ENCODE measurements at regions not wholly inside any gene's neighbourhood (a gene's known extent, or its start where the extent isn't known, plus 50 kb on each side); places are given as distances from the start of the nearest gene placed in this dataset.
A peak's percentile ranks its signal among the peaks of the same experiment; 100 is the strongest.
"Not testable (repeated sequence)": the region's sequence is repeated elsewhere in the genome, so short reads cannot be mapped to it uniquely, and the experiment has no call there.

DNA sequence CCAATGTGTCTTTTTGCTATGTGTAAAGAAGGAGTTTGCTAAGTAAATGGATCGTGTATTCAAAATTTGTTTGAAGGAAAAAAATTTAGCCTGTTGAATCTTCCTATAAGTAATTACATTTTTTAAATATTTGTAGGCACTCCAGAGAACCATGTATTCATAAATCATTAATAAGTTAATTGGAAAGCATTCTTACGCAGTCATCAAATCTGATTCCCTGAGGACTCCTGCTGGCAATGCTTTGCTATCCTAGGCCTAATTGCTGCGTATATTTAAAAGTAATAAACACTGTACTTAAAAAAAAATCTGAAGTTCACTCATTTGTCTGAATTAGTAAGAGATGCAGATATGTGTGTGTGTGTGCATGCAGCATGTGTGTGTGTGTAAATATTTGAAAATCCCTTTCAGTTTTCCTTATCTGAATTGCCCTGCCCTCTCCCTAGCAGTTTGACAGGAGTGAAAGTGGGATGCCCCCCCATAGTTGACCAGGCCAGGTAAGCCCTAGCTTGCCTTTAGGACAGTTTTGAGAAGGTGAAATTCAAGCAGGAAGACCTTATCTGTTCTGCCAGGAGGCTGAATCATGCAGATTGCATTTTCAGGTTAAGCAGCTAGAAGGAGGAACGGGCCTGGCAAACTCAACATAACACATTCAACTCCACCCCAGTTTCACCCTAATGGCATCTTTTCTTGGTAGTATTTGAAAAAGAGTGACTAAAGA lies 81.2 kb upstream of the DNAH5 start:
- ATAC-seq (peak; percentile 44 to 73 (median 64)), DNase-seq (no peak)
- no peaks in the 10 kb centered on the region for H3K36me3 ChIP-seq
- no peaks in the 10 kb centered on the region for H3K27me3 ChIP-seq
- no peak overlapping the region for H3K4me3 ChIP-seq
- 65% methylated on average over 4 of the region's 4 CpGs for WGBS (ENCODE audit: insufficient coverage, low coverage, low lambda C conversion rate, missing lambda C conversion rate)
- no peak for TF ChIP-seq POLR2A (IDR thresholded peaks at IDR 0.05)
- TF ChIP-seq, protein P1, sequence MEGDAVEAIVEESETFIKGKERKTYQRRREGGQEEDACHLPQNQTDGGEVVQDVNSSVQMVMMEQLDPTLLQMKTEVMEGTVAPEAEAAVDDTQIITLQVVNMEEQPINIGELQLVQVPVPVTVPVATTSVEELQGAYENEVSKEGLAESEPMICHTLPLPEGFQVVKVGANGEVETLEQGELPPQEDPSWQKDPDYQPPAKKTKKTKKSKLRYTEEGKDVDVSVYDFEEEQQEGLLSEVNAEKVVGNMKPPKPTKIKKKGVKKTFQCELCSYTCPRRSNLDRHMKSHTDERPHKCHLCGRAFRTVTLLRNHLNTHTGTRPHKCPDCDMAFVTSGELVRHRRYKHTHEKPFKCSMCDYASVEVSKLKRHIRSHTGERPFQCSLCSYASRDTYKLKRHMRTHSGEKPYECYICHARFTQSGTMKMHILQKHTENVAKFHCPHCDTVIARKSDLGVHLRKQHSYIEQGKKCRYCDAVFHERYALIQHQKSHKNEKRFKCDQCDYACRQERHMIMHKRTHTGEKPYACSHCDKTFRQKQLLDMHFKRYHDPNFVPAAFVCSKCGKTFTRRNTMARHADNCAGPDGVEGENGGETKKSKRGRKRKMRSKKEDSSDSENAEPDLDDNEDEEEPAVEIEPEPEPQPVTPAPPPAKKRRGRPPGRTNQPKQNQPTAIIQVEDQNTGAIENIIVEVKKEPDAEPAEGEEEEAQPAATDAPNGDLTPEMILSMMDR (IDR thresholded peaks at IDR 0.05): peak in 2 of 4 donors; percentile 13 to 19
- H3K27ac ChIP-seq: no peak overlapping the region
- H3K9me3 ChIP-seq: no peaks in the 10 kb centered on the region
- intact Hi-C loops (cut with DNase I): no loop called here
- H3K4me1 ChIP-seq: no peaks in the 10 kb centered on the region

DNA sequence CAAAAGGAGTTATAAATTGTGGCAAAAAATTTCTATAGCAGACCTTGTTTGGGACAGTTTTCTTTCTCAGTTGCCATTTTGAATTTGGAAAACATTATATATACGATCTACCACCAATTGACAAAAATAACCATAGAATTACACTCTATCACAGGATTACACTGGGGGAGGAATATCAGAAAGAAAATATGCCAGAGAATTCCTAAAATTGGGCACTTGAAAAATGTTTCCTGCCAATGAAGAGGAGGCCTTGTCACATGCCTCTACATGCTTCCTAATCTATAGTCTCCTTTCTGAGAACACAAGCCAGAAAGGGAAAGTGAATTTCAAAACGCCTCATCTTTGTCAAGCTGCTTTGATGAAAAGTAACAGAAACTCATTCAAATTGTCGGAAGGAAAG lies 78.5 kb upstream of the DNAH5 start:
- intact Hi-C loops (cut with DNase I): no loop called here
- no peak for DNase-seq
- ATAC-seq: no peak
- H3K27me3 ChIP-seq: no peaks in the 10 kb centered on the region
- TF ChIP-seq, protein P1 (IDR thresholded peaks at IDR 0.05): no peak
- no peak for TF ChIP-seq POLR2A (IDR thresholded peaks at IDR 0.05)
- H3K4me3 ChIP-seq: no peak overlapping the region
- H3K9me3 ChIP-seq: no peaks in the 10 kb centered on the region
- H3K27ac ChIP-seq: no peak overlapping the region
- H3K36me3 ChIP-seq: no peaks in the 10 kb centered on the region
- WGBS (ENCODE audit: insufficient coverage, low coverage, low lambda C conversion rate, missing lambda C conversion rate): 58% methylated on average over 3 of the region's 3 CpGs
- H3K4me1 ChIP-seq: no peaks in the 10 kb centered on the region

DNA sequence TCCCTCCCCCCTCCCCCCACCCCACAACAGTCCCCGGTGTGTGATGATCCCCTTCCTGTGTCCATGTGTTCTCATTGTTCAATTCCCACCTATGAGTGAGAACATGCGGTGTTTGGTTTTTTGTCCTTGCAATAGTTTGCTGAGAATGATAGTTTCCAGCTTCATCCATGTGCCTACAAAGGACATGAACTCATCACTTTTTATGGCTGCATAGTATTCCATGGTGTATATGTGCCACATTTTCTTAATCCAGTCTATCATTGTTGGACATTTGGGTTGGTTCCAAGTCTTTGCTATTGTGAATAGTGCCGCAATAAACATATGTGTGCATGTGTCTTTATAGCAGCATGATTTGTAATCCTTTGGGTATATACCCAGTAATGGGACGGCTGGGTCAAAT lies 76.5 kb upstream of the DNAH5 start:
- H3K27ac ChIP-seq; H3K27me3 ChIP-seq; H3K4me3 ChIP-seq; ATAC-seq; H3K9me3 ChIP-seq; DNase-seq; H3K36me3 ChIP-seq; intact Hi-C loops (cut with DNase I): not testable (repeated sequence)
- H3K4me1 ChIP-seq: peaks cover 0 to 11% (median 3%) of the 10 kb centered on the region in 4 donors
- 73% methylated on average over 3 of the region's 4 CpGs for WGBS (ENCODE audit: insufficient coverage, low coverage, low lambda C conversion rate, missing lambda C conversion rate)

DNA sequence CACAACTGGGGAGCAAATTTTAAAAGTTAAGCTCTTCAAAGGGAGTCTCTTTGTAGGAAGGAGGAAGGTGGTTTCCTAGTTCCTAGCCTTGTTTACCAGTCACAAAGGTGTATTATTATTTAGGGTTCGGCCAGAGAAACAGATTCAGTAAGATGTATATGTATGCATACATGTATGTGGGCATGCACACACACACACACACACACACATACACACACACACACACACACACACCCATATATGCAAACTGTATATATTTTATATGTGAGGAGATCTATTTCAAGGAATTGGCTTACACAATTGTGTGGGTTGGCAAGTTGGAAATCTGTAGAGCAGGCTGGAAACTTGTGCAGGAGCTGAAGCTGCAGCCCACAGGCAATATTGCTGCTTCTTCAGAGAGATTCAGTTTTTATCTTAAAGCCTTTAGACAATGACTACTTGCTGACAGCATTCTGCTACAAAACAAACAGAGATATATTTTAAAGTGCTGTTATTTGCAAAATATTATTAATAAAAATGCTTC lies 75.3 kb upstream of the DNAH5 start:
- TF ChIP-seq POLR2A (IDR thresholded peaks at IDR 0.05): no peak
- TF ChIP-seq, protein P1 (IDR thresholded peaks at IDR 0.05): no peak
- Histone ChIP-seq H3K4me1 (peaks cover 0 to 11% (median 3%) of the 10 kb centered on the region in 4 donors), H3K4me3 (no peak overlapping the region), H3K27me3 (no peaks in the 10 kb centered on the region), H3K36me3 (no peaks in the 10 kb centered on the region), H3K9me3 (no peaks in the 10 kb centered on the region), H3K27ac (no peak overlapping the region)
- ATAC-seq (no peak), DNase-seq (no peak)
- intact Hi-C loops (cut with DNase I): no loop called here
- 80% methylated on average over 1 of the region's 1 CpG for WGBS (ENCODE audit: insufficient coverage, low coverage, low lambda C conversion rate, missing lambda C conversion rate)

DNA sequence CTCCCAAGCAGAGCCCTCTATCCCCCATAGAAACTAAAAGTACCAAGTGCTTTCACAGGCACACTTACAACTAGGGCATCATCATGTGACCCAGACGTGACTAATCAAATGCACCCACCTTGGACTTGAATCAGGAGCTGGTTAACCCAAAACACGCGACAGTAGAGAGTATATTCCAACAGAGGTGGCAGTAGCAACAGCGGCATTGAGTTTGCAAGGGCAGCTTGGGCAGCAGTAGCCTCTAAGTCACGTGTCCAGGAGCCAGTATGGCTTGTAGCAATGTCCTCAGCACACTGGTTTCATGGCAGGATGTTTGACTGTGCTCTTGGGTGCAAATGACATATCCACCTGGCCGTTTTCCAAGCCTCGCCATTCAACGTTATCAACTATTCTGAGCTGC lies 73.4 kb upstream of the DNAH5 start:
- Histone ChIP-seq H3K27ac (no peak overlapping the region), H3K4me3 (no peak overlapping the region), H3K9me3 (no peaks in the 10 kb centered on the region), H3K27me3 (no peaks in the 10 kb centered on the region), H3K36me3 (no peaks in the 10 kb centered on the region), H3K4me1 (peaks cover 0 to 11% (median 3%) of the 10 kb centered on the region in 4 donors)
- DNase-seq (no peak), ATAC-seq (no peak)
- TF ChIP-seq, protein P1 (IDR thresholded peaks at IDR 0.05): no peak
- no peak for TF ChIP-seq POLR2A (IDR thresholded peaks at IDR 0.05)
- 47% methylated on average over 6 of the region's 8 CpGs for WGBS (ENCODE audit: insufficient coverage, low coverage, low lambda C conversion rate, missing lambda C conversion rate)
- intact Hi-C loops (cut with DNase I): no loop called here

All from right lobe of liver (tissue), 6 donors.